ENCODE measurements at regions not wholly inside any gene's neighbourhood (a gene's known extent, or its start where the extent isn't known, plus 50 kb on each side); places are given as distances from the start of the nearest gene placed in this dataset.

DNA sequence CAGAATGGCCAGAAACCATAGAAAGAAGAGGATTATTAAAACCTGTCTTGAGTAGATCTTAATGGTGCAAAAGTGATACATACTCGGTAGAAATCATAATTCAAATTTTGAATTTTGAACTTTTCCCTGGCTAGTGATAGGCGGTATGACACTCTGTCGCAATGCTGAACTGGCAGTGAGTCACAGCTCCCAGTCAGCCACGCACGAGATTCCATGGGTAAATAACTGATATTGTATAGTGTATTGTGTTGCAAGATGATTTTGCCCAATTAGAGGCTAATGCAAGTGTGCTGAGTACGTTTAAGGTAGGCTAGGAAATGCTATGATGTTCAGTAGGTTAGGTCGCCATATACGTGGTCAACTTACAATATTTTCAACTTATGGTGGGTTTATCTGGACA lies 207.0 kb downstream of the SIPA1L2 start:
- TF ChIP-seq POLR2A (IDR thresholded peaks at IDR 0.05), result no peak
- no peak for TF ChIP-seq CTCF (IDR thresholded peaks at IDR 0.05)

Measured in Peyer's patch (tissue), 4 donors.